Sigmoid colon (tissue), 6 donors: ENCODE measurements at regions not wholly inside any gene's neighbourhood (a gene's known extent, or its start where the extent isn't known, plus 50 kb on each side); places are given as distances from the start of the nearest gene placed in this dataset.

Experiments used
- DNase-seq: peaks from one replicate; pipeline ENCODE4 v3.0.0-alpha.2; 2019
- H3K27ac ChIP-seq, 4 donors: fragments of 200-600 bp; sonication (generic); one replicate each; pipeline ENCODE4 v1.5.1; 2016 to 2019; ENCODE audit warnings: mild to moderate bottlenecking in 1 of 4
- H3K27me3 ChIP-seq, 3 donors: fragments of 200-600 bp; sonication (generic); one replicate each; pipeline ENCODE4 v1.5.1; 2019; ENCODE audit warnings: mild to moderate bottlenecking in 1 of 3
- H3K36me3 ChIP-seq, 4 donors: fragments of 200-600 bp; sonication (generic); one replicate each; pipeline ENCODE4 v1.5.1; 2016 to 2019
- H3K4me1 ChIP-seq, 4 donors: fragments of 200-600 bp; sonication (generic); one replicate each; pipeline ENCODE4 v1.5.1; 2017 to 2019
- H3K4me3 ChIP-seq, 4 donors: fragments of 200-600 bp; sonication (generic); one replicate each; pipeline ENCODE4 v1.5.1; 2017 to 2019; ENCODE audit warnings: mild to moderate bottlenecking in 2 of 4, moderate library complexity in 1 of 4
- H3K9me3 ChIP-seq, 4 donors: fragments of 200-600 bp in 3 of 4; sonication (generic) in 3 of 4; one replicate each; pipeline versions ENCODE4 v1.5.1 to v1.6.1; 2013 to 2019
- EP300 ChIP-seq, 4 donors: sonication (generic); formaldehyde crosslinking; IDR thresholded peaks; one replicate each; pipeline ENCODE4 v1.6.1; 2017; ENCODE audit warnings: antibody characterized with exemption in 4 of 4
- POLR2A ChIP-seq, 2 donors: fragments of 450-650 bp; IDR thresholded peaks; one replicate each; pipeline ENCODE4 v1.6.1; 2016; ENCODE audit warnings: antibody characterized with exemption in 2 of 2, mild to moderate bottlenecking in 2 of 2, moderate library complexity in 2 of 2
- POLR2AphosphoS5 ChIP-seq, 4 donors: sonication (generic); formaldehyde crosslinking; IDR thresholded peaks; one replicate each; pipeline ENCODE4 v1.6.1; 2017; ENCODE audit warnings: antibody characterized with exemption in 4 of 4
- WGBS, 2 donors: extraction: QIAGEN DNeasy Blood & Tissue Kit; methylation state at CpG; one replicate each; pipeline ENCODE4 v1.1.7; 2013; 5-methylcytosine and 5-hydroxymethylcytosine counted together
- intact Hi-C: fragments of 100-400 bp; cut with DNase I; formaldehyde crosslinking; loops from one replicate; pipeline ENCODE4 v1.15.1; 2023
- TF ChIP-seq, protein P1 (sequence below), 4 experiments: fragments of 450-650 bp in 3 of 4; fragments of 200-600 bp in 1 of 4; IDR thresholded peaks; one replicate each; pipeline ENCODE4 v1.5.1; 2016 to 2019; ENCODE audit warnings: antibody characterized with exemption in 4 of 4, mild to moderate bottlenecking in 3 of 4, moderate library complexity in 2 of 4
- donor health status: healthy with polysubstance abuse.
- donor health status: healthy.

DNA sequence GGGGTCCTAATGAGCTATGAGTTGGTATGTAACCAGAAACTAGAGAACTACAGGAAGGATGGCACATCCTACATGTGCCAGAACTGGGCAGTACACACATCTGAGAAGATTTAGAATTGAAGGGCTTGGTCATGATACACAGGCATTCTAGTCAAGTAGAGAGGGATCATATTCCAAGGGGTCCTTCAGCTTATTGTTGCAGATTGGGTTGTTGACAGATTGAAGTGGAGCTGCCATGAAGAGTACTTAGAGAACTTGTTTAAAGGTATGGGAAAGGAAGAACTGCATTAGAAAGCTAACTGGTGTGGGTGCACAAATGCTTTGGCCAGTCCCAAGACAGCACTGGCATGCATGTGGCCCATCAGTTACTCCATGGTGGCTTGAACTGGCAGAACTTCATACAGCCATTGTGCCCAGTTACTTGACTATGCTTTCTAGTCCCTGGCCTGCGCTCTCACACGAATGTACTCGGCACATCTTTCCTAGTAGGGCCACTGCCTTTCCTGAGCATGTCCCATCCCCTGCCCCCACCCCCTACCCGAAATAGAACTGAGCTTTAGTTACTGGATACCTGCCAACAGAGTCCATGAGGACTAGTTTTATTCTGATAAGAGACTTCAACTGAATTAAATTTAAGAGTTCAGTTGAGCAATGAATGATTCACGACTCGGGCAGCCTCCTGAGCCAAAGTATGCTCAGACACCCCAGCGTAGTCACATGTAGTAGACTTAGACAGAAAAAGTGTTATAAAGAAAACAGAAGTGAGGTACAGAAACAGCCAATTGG lies 64.0 kb downstream of the CCNG2 start:
- intact Hi-C loops, result no loop called here
- WGBS, 2 donors, result 87 to 91% methylated on average over 7 of the region's 7 CpGs
- H3K36me3 ChIP-seq, result no peaks in the 10 kb centered on the region
- H3K4me3 ChIP-seq, result no peak overlapping the region
- TF ChIP-seq EP300 (IDR thresholded peaks at IDR 0.05) (no peak), POLR2A (IDR thresholded peaks at IDR 0.05) (no peak), POLR2AphosphoS5 (IDR thresholded peaks at IDR 0.05) (no peak)
- TF ChIP-seq, protein P1, sequence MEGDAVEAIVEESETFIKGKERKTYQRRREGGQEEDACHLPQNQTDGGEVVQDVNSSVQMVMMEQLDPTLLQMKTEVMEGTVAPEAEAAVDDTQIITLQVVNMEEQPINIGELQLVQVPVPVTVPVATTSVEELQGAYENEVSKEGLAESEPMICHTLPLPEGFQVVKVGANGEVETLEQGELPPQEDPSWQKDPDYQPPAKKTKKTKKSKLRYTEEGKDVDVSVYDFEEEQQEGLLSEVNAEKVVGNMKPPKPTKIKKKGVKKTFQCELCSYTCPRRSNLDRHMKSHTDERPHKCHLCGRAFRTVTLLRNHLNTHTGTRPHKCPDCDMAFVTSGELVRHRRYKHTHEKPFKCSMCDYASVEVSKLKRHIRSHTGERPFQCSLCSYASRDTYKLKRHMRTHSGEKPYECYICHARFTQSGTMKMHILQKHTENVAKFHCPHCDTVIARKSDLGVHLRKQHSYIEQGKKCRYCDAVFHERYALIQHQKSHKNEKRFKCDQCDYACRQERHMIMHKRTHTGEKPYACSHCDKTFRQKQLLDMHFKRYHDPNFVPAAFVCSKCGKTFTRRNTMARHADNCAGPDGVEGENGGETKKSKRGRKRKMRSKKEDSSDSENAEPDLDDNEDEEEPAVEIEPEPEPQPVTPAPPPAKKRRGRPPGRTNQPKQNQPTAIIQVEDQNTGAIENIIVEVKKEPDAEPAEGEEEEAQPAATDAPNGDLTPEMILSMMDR (IDR thresholded peaks at IDR 0.05), result no peak
- H3K4me1 ChIP-seq, result no peaks in the 10 kb centered on the region
- no peaks in the 10 kb centered on the region for H3K27me3 ChIP-seq
- no peaks in the 10 kb centered on the region for H3K9me3 ChIP-seq
- DNase-seq, result no peak
- H3K27ac ChIP-seq, result no peak overlapping the region

DNA sequence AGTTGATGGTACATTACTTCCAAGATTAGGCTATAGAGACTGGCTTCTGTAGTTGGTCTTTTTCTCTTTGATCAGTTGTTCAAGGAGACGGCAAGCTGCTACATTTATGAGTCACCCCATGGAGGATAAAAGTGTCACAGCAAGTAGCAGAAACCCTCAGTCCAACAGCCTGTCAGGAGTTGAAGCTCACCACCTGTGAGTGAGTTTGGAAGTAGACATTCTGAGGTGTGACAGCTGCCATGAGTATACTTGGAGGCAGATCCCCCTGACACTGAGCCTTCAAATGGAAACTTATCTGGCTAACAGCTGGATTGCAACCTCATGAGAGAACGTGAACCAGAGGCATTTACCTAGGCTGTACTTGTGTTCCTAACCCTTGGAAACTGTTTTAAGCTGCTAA lies 68.0 kb downstream of the CCNG2 start:
- no peak overlapping the region for H3K27ac ChIP-seq
- intact Hi-C loops, result no loop called here
- no peaks in the 10 kb centered on the region for H3K27me3 ChIP-seq
- 51 to 57% methylated on average over 2 of the region's 2 CpGs for WGBS, 2 donors
- no peaks in the 10 kb centered on the region for H3K4me1 ChIP-seq
- H3K9me3 ChIP-seq, result peaks cover 0 to 10% (median 4%) of the 10 kb centered on the region in 4 donors
- H3K4me3 ChIP-seq, result no peak overlapping the region
- no peaks in the 10 kb centered on the region for H3K36me3 ChIP-seq
- TF ChIP-seq EP300 (IDR thresholded peaks at IDR 0.05), result no peak
- DNase-seq, result no peak

DNA sequence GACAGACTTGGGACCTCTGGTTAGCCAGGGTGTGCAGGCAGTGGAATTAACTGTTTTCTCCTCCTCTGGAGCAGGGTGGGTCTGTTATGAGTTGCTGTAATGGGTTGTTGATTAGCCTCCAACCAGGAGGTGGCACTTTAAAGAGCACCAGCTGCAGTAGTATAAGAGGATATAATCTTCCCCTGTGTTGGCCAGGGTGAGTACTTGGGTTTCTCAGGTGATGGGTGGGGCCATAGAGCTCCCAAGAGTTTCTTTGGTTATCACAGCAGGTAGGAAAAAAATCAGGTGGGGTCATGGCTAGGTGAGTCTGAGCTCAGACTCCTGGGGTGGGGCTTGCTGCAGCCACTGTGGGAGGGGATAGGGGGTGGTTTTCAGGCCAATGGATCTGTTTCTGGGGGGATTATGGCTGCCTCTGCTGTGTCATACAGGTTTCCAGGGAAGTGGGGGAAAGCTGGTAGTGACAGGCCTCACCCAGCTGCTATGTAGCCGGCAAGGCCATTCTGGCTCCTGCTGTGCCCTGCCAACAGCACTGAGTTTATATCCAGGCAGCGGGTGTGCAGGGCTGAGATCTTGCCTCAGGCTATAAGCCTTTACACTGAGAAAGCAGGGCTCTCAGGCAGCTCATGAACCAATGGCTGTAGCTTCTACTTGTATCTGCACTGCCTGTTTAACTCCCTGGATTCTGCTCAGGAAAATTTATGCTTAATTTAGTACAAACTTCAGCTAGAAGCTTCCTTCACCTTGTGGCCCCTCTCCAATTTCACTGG lies 70.1 kb downstream of the CCNG2 start:
- H3K36me3 ChIP-seq, result no peaks in the 10 kb centered on the region
- DNase-seq, result no peak
- no peak overlapping the region for H3K27ac ChIP-seq
- no peak overlapping the region for H3K4me3 ChIP-seq
- no peaks in the 10 kb centered on the region for H3K27me3 ChIP-seq
- peaks cover 0 to 10% (median 4%) of the 10 kb centered on the region in 4 donors for H3K9me3 ChIP-seq
- intact Hi-C loops, result no loop called here
- WGBS, 2 donors, result 90 to 95% methylated on average over 2 of the region's 2 CpGs
- no peaks in the 10 kb centered on the region for H3K4me1 ChIP-seq
- no peak for TF ChIP-seq POLR2AphosphoS5 (IDR thresholded peaks at IDR 0.05)
- no peak for TF ChIP-seq EP300 (IDR thresholded peaks at IDR 0.05)
- TF ChIP-seq, protein P1 (IDR thresholded peaks at IDR 0.05), result no peak
- TF ChIP-seq POLR2A (IDR thresholded peaks at IDR 0.05), result no peak

DNA sequence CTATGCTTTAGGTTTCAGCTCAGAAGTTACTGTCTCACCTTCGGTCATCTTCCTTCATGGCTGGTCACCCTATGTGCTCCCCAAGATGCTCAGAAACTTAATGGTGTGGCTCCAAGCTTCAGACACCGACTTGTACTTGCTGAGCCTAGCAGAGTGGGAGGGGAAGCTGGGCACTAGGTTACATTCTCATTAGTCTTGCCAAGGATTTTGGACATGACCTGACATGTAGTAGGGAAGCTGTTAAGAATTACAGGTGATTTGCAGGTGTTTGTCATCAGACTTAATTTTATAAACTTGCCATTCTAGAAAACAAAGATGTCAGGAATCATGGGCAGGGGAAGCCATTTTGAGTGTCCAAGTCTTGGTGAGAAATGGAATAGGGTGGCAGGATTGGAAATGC lies 72.4 kb downstream of the CCNG2 start:
- Histone ChIP-seq H3K36me3 (no peaks in the 10 kb centered on the region), H3K4me3 (no peak overlapping the region), H3K27me3 (no peaks in the 10 kb centered on the region), H3K9me3 (peaks cover 0 to 10% (median 4%) of the 10 kb centered on the region in 4 donors), H3K4me1 (no peaks in the 10 kb centered on the region), H3K27ac (no peak overlapping the region)
- WGBS, 2 donors, result 89% methylated on average over 2 of the region's 2 CpGs
- no peak for DNase-seq
- no peak for TF ChIP-seq POLR2A (IDR thresholded peaks at IDR 0.05)
- TF ChIP-seq, protein P1 (IDR thresholded peaks at IDR 0.05), result no peak
- TF ChIP-seq EP300 (IDR thresholded peaks at IDR 0.05), result no peak
- TF ChIP-seq POLR2AphosphoS5 (IDR thresholded peaks at IDR 0.05), result no peak
- intact Hi-C loops, result no loop called here

DNA sequence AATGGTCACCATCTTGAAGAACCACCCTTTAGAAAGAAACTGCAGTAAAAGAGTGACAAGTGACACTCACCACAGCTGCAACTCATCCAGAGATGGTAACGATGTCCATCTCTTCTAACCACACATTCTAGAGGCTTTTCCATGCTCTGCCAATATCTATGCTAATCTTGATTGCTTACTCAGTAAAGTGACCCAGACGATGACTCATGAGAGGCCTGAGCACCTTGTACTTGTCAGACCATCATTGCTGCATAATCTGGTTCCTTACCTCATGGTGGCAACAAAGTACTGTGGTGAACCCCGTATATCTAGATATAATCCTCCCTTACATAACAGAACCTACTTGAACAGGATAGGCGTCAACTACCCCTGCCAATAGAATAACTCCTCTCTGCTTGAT lies 75.6 kb downstream of the CCNG2 start:
- H3K27me3 ChIP-seq, result no peaks in the 10 kb centered on the region
- intact Hi-C loops, result no loop called here
- no peaks in the 10 kb centered on the region for H3K4me1 ChIP-seq
- H3K9me3 ChIP-seq, result peaks cover 0 to 2% (median under 1%) of the 10 kb centered on the region in 4 donors
- no peaks in the 10 kb centered on the region for H3K36me3 ChIP-seq
- H3K4me3 ChIP-seq, result no peak overlapping the region
- DNase-seq, result no peak
- no peak for TF ChIP-seq POLR2AphosphoS5 (IDR thresholded peaks at IDR 0.05)
- TF ChIP-seq, protein P1 (IDR thresholded peaks at IDR 0.05), result no peak
- no peak for TF ChIP-seq POLR2A (IDR thresholded peaks at IDR 0.05)
- TF ChIP-seq EP300 (IDR thresholded peaks at IDR 0.05), result no peak
- no peak overlapping the region for H3K27ac ChIP-seq
- 66 to 77% methylated on average over 4 of the region's 4 CpGs for WGBS, 2 donors
